Activated CD4-positive, alpha-beta T cell treated with anti-CD3 and anti-CD28 coated beads for 36 hours (primary cell): ENCODE measurements at regions not wholly inside any gene's neighbourhood (a gene's known extent, or its start where the extent isn't known, plus 50 kb on each side); places are given as distances from the start of the nearest gene placed in this dataset.

ENCODE experiments used
- ATAC-seq: fragments of 200-7000 bp; cut with Tn5 transposase; one replicate; pipeline ENCODE4 v1.10.0; 2021; ENCODE audit warnings: mild to moderate bottlenecking, moderate library complexity
- CTCF ChIA-PET: fragments of 350-600 bp; sonication (Branson Sonifier 250); formaldehyde crosslinking; loops from one replicate; lab custom pipeline; 2021; ENCODE audit warnings: antibody characterized with exemption; lab: Charles Lee
- POLR2A ChIA-PET: fragments of 350-600 bp; sonication (Branson Sonifier 250); formaldehyde crosslinking; loops from one replicate; lab custom pipeline; 2021; ENCODE audit warnings: antibody characterized with exemption, inconsistent platforms; lab: Charles Lee
- DNase-seq: peaks from one replicate; pipeline ENCODE4 v3.0.0-alpha.2; 2020
- H3K27ac Mint-ChIP-seq: one replicate; pipeline ENCODE4 v1.8.0; 2021; ENCODE audit warnings: mixed read lengths
- H3K27me3 Mint-ChIP-seq: one replicate; pipeline ENCODE4 v1.8.0; 2021; ENCODE audit warnings: mixed read lengths
- H3K36me3 Mint-ChIP-seq: one replicate; pipeline ENCODE4 v1.8.0; 2021; ENCODE audit warnings: low read depth, mixed read lengths
- H3K4me1 Mint-ChIP-seq: one replicate; pipeline ENCODE4 v1.8.0; 2021; ENCODE audit warnings: mixed read lengths
- H3K4me3 Mint-ChIP-seq: one replicate; pipeline ENCODE4 v1.8.0; 2021; ENCODE audit warnings: mild to moderate bottlenecking, moderate library complexity, mixed read lengths
- H3K9me3 Mint-ChIP-seq: one replicate; pipeline ENCODE4 v1.8.0; 2021; ENCODE audit warnings: low read depth, mixed read lengths
- intact Hi-C, 2 experiments: fragments of 100-400 bp; cut with DNase I in 1 of 2; cut with micrococcal nuclease in 1 of 2; formaldehyde crosslinking; loops; one replicate each; pipeline versions ENCODE4 v1.14.2 to v1.15.1; 2022 to 2024; cut with DNase I, micrococcal nuclease

DNA sequence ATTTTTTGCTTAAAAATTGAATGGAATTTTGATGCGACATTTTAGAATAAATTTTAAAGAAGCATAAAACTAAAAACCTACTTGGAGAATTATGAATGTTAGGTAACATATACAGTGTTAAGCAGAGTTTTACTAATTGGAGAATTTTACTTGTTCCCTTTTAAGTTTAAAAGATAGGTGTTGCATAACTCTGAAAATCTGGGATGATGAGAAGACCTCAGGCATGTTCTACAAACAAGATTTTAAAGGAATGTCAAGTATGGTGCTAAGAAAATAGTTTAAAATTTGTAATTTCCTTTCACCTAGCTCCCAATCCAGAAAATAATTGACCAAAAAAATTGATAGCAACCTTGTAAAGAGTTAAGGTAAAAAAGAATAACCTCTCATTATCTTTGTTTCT is 135.8 kb downstream of the RFC3 start:
- CTCF ChIA-PET, result interaction anchor here (1.4 kb wide), 1 partner anchor 10 kb away, joined by 3 read pairs; no protein-coding TSS in a partner anchor
- DNase-seq, result no peak
- intact Hi-C loops, result no loop called here
- Mint-ChIP-seq H3K9me3 (no peaks in the 10 kb centered on the region), H3K27me3 (no peaks in the 10 kb centered on the region), H3K36me3 (no peaks in the 10 kb centered on the region), H3K4me3 (no peak overlapping the region), H3K4me1 (no peaks in the 10 kb centered on the region), H3K27ac (no peak overlapping the region)
- POLR2A ChIA-PET, result no interaction called here
- no peak for ATAC-seq

DNA sequence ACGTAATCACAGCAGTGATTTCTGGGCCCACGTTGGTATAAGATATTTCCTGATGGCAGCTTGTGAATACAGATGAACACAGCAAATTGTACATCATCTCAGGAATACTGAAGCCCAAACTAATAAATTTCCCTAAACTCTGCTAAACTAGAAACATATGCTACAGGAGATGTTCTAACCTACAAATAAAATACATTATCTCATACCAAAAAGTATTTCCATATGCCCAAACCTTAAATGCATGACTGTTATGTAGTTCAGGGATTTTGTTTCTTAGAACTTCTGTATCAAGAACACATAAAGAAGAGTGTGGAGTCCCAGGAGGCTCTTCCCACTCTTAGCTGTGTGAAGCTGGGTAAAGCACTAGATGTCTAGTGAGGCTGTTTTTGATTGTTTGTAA is 138.4 kb downstream of the RFC3 start:
- intact Hi-C loops, result no loop called here
- H3K4me1 Mint-ChIP-seq, result no peaks in the 10 kb centered on the region
- H3K4me3 Mint-ChIP-seq, result no peak overlapping the region
- no peaks in the 10 kb centered on the region for H3K27me3 Mint-ChIP-seq
- no peaks in the 10 kb centered on the region for H3K9me3 Mint-ChIP-seq
- ChIA-PET CTCF (no interaction called here), POLR2A (no interaction called here)
- no peak overlapping the region for H3K27ac Mint-ChIP-seq
- DNase-seq, result no peak
- ATAC-seq, result no peak
- no peaks in the 10 kb centered on the region for H3K36me3 Mint-ChIP-seq

DNA sequence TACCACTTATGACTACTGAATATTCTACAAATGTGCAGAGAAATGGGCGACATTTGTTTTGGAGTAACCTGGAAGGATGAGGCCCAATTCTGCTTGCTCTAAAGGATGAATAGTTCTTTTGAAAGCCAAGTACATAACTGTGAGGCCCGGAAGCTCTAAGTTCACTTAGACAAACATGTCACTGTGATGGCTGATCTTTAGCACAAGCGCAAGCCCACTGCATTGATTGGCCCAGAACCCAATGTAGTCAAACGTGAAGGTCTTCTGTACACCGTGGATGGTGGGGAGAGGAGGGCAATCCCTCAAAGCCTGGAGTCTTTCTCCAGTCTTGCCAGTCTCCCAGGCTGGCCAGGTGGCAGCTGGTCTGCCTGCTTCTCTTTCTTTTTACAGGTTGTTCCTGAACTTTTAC is 139.6 kb downstream of the RFC3 start:
- POLR2A ChIA-PET, result no interaction called here
- Mint-ChIP-seq H3K27me3 (no peaks in the 10 kb centered on the region), H3K9me3 (no peaks in the 10 kb centered on the region), H3K36me3 (no peaks in the 10 kb centered on the region), H3K4me1 (no peaks in the 10 kb centered on the region), H3K27ac (no peak overlapping the region), H3K4me3 (no peak overlapping the region)
- DNase-seq (no peak), ATAC-seq (no peak)
- intact Hi-C loops, result no loop called here
- CTCF ChIA-PET, result no interaction called here

DNA sequence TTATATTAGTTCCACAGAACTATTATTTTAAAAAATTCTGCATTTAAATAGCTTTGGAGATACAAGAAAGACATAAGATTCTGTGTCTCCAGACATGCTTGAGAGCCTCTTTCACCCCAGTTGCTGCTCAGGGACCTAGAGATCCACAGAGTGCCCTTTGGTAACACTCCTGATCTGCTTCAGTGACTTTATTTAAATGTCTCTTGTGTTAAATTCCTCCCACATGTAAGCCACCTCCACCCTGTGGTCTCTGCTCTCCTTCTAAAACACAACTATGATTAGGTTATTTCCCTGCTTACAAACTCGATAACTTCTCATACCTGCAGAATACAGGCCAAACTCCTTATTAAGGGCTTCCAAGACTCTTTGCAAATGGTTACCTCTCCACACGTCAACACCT is 141.0 kb downstream of the RFC3 start:
- CTCF ChIA-PET, result interaction anchor here (1.4 kb wide), 1 partner anchor 70 kb away, joined by 3 read pairs; no protein-coding TSS in a partner anchor
- Mint-ChIP-seq H3K9me3 (no peaks in the 10 kb centered on the region), H3K4me3 (no peak overlapping the region), H3K27ac (no peak overlapping the region), H3K36me3 (no peaks in the 10 kb centered on the region), H3K27me3 (no peaks in the 10 kb centered on the region), H3K4me1 (no peaks in the 10 kb centered on the region)
- no peak for ATAC-seq
- intact Hi-C loops, result no loop called here
- POLR2A ChIA-PET, result no interaction called here
- no peak for DNase-seq

DNA sequence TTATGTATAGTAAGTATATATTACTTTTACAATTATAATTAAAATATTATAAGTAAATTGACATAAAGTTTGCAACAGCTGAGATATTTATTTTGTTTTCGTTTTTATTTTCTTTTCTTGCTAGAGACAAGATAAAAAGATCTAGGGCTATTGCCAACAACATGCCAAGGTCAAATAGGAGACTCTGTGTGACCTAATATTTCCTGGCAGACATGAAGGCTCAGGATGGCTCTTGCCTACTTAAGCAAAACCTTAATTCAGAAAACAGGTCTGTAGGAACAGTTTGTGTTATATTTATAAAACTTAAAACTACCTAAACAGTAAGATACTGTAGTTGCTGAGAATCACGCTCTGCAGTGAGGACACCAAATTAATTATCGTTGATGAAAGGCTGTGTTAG is 145.2 kb downstream of the RFC3 start:
- H3K27me3 Mint-ChIP-seq, result no peaks in the 10 kb centered on the region
- intact Hi-C loops, result no loop called here
- no peak for ATAC-seq
- H3K9me3 Mint-ChIP-seq, result no peaks in the 10 kb centered on the region
- H3K27ac Mint-ChIP-seq, result no peak overlapping the region
- POLR2A ChIA-PET, result no interaction called here
- H3K4me1 Mint-ChIP-seq, result no peaks in the 10 kb centered on the region
- no peaks in the 10 kb centered on the region for H3K36me3 Mint-ChIP-seq
- CTCF ChIA-PET, result interaction anchor here (0.6 kb wide), 1 partner anchor 674 kb away, joined by 4 read pairs; no protein-coding TSS in a partner anchor
- no peak for DNase-seq
- no peak overlapping the region for H3K4me3 Mint-ChIP-seq

DNA sequence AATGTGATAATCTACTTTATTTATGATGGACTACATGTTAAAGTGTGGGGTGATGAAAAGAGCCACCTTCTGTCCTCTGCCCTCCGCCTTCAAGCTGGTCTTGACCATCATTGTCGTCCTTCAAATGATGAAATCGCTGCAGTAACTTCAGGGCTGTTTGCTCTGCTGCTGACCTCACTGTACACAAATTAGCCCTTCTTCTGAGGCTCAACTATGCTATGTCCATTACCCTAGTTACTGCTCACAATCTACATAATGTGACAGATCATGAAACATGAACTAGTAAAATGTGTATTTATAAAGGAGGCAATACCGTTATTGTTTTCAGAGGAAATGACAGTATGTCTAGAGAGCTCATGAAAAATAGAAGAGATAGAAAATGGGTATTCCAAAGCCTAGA is 145.9 kb downstream of the RFC3 start:
- H3K27me3 Mint-ChIP-seq, result no peaks in the 10 kb centered on the region
- intact Hi-C loops, result no loop called here
- POLR2A ChIA-PET, result no interaction called here

DNA sequence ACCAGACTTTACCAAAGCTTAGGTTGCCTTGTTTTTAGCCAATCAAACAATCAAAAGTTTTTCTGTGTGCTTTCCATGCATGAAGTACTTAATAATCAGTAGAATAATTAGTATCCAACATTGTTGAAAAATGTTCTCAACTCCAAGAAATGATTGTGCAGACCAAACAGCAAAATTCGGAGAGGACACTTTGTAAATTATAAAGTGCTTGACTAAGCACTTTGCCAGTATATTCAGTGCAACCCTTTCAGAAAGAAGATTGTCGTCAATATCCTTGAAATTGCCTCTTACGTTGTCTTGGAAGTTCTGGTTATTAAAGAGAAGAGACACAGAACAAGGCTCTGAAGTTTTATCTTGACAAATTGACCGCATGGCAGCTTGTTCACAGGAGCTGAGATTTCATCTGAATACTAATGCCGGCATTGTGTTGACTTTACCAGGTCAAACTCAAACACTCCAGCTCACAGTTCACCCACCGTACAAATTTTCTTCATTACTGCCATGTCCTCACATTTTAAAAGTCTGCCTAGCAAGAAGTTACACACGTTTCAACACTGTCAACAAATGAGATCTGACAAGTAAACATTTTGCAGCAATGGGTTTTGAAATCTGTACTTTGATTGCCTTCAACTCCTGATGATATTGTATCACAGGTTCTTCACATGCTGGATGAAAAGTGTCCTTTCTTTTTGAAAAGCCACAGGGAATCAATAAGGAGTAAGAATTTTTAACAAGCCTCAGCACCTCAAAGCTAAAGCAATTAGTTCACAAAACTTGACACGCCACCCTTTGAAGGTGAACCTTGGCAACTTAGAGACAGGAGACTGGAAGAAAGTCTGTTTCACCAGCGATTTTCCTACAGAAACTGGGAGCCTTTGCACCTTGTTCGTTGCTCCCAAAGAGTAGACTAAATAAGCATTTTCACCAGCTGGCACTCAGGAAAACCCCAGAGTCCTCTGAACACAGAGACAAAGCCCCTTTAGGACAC is 150.9 kb downstream of the RFC3 start:
- CTCF ChIA-PET, result no interaction called here
- intact Hi-C loops, result no loop called here
- DNase-seq (no peak), ATAC-seq (no peak)
- no peak overlapping the region for H3K4me3 Mint-ChIP-seq
- no peaks in the 10 kb centered on the region for H3K36me3 Mint-ChIP-seq
- no peaks in the 10 kb centered on the region for H3K27me3 Mint-ChIP-seq
- H3K27ac Mint-ChIP-seq, result no peak overlapping the region
- H3K9me3 Mint-ChIP-seq, result peaks cover 5% of the 10 kb centered on the region
- POLR2A ChIA-PET, result no interaction called here
- H3K4me1 Mint-ChIP-seq, result no peaks in the 10 kb centered on the region

More for the DNA sequence above, 145.9 kb downstream of the RFC3 start:
- no peaks in the 10 kb centered on the region for H3K36me3 Mint-ChIP-seq
- DNase-seq, result no peak
- CTCF ChIA-PET, result interaction anchor here (0.6 to 0.9 kb wide), 2 partner anchors 9 to 674 kb away, joined by 3 to 4 read pairs; no protein-coding TSS in a partner anchor
- H3K27ac Mint-ChIP-seq, result no peak overlapping the region
- no peak overlapping the region for H3K4me3 Mint-ChIP-seq
- ATAC-seq, result no peak
- no peaks in the 10 kb centered on the region for H3K9me3 Mint-ChIP-seq
- no peaks in the 10 kb centered on the region for H3K4me1 Mint-ChIP-seq

DNA sequence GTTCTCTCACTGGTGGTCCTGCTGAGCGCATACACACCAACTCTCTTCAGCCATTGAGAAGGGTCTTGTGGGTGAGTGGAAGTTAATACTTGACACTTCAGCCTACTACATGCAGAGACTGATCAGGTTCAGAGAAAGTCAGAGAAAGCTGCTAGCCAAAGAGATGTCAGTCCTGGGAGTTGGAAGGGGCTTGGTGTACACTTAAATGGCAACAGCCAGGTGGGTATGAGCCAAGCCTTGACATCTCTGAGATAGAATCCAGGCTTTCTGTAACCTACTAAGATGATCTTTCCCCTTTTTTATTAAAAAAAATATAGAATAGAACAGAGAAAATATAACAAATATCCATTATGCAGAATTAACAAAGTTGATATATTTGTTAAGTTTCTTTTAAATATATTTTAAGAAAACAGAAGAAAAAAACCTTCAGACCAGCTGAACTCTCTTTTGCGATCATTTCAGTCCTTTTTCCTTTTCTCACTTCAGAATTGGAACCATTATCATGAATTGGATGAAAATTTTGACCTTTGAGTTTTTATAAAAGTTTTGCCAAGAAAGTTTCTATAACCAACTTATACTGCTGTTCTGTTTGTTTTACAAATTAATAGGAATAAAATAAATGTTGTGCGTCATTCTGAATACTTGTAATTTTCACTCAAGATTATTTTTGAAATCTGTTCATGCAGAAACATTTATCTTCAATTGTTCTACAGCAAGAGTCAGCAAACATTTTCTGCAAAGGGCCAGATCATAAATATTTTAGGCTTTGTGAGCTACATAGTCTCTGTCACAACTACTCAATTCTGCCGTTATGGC is 153.0 kb downstream of the RFC3 start:
- Mint-ChIP-seq H3K4me3 (no peak overlapping the region), H3K27ac (no peak overlapping the region), H3K36me3 (no peaks in the 10 kb centered on the region), H3K9me3 (peaks cover 5% of the 10 kb centered on the region), H3K27me3 (no peaks in the 10 kb centered on the region), H3K4me1 (no peaks in the 10 kb centered on the region)
- DNase-seq, result no peak
- CTCF ChIA-PET, result no interaction called here
- intact Hi-C loops, result no loop called here
- POLR2A ChIA-PET, result no interaction called here
- no peak for ATAC-seq

DNA sequence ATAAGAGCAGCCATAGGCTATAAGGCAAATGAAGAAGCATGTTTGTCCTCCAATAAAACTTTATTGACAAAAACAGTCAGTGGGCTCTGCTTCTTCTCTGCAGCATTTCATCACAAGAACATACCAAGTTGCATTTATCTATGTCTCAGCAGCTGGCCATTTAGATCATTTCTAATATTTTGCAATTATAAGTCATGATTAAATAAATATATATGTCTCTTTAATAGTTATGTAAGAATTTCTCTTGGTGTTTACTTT is 153.5 kb downstream of the RFC3 start:
- DNase-seq (no peak), ATAC-seq (no peak)
- intact Hi-C loops, result no loop called here
- Mint-ChIP-seq H3K27ac (no peak overlapping the region), H3K27me3 (no peaks in the 10 kb centered on the region), H3K9me3 (peaks cover 5% of the 10 kb centered on the region), H3K4me3 (no peak overlapping the region), H3K4me1 (no peaks in the 10 kb centered on the region), H3K36me3 (no peaks in the 10 kb centered on the region)
- ChIA-PET POLR2A (no interaction called here), CTCF (no interaction called here)

DNA sequence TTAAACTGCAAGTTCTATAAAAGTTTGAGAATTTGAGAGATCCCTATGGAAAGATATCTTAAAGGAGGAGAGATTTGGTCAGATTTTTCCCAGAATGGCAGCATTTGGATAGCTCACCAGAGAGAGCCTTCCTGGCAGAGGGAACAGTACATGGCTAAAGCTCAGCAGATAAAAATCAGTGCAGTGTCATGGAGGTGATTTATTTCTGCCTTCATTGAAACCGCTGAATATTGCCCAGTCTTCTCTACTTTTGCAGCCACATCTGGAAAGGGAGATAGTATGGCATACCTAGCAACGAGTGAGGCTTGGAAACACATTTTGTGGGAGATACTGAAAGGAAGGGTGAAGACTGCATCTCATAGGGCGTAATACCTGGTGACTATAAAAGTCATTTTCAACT is 155.2 kb downstream of the RFC3 start:
- Mint-ChIP-seq H3K27me3 (no peaks in the 10 kb centered on the region), H3K9me3 (peaks cover 5% of the 10 kb centered on the region), H3K36me3 (no peaks in the 10 kb centered on the region), H3K27ac (no peak overlapping the region), H3K4me1 (no peaks in the 10 kb centered on the region), H3K4me3 (no peak overlapping the region)
- POLR2A ChIA-PET, result no interaction called here
- intact Hi-C loops, result no loop called here
- CTCF ChIA-PET, result no interaction called here
- DNase-seq (no peak), ATAC-seq (no peak)

DNA sequence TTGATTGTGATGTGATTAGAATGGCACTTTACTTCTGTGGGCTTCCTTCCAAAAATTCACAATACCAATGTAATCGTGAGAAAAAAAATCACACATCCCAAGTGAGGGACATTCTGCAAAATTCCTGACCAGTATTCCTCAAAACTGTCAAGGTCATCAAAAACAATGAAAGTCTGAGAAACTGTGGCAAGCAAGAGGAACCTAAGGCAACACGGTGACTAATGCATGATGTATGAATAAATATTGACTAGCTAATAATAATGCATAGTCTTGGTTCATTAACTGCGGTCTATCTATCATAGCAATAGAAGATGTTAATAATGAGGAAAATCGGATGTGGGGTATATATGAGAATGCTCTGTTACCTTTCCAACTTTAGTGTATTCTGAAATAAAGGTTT is 159.0 kb downstream of the RFC3 start:
- ChIA-PET CTCF (no interaction called here), POLR2A (no interaction called here)
- ATAC-seq (no peak), DNase-seq (no peak)
- intact Hi-C loops, result no loop called here
- H3K27me3 Mint-ChIP-seq, result no peaks in the 10 kb centered on the region
- no peaks in the 10 kb centered on the region for H3K9me3 Mint-ChIP-seq
- no peaks in the 10 kb centered on the region for H3K36me3 Mint-ChIP-seq
- no peak overlapping the region for H3K27ac Mint-ChIP-seq
- no peak overlapping the region for H3K4me3 Mint-ChIP-seq
- no peaks in the 10 kb centered on the region for H3K4me1 Mint-ChIP-seq

DNA sequence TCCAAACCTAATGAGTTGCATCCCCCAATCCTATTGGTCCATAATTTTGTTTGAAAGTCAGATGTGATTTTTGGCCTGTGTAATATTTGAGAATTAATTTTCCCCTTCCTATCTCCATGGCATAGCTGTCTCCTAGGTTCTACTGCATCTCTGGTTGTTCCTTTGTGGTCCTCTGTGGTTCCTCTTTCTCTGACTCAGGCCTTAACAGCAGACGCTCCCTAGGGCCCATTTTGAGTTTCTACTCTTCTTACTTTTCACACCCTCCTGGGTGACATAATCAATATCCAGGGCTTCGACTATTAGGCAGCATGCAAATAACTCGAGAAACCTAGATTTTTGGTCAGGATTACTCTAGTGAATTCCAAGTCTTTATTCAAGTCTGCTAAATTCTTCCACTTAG is 160.7 kb downstream of the RFC3 start:
- ChIA-PET CTCF (no interaction called here), POLR2A (no interaction called here)
- Mint-ChIP-seq H3K9me3 (peaks cover 2% of the 10 kb centered on the region), H3K4me3 (no peak overlapping the region), H3K27me3 (no peaks in the 10 kb centered on the region), H3K4me1 (no peaks in the 10 kb centered on the region), H3K27ac (no peak overlapping the region), H3K36me3 (no peaks in the 10 kb centered on the region)
- DNase-seq (no peak), ATAC-seq (no peak)
- intact Hi-C loops, result no loop called here
